Hematopoietic multipotent progenitor cell (in vitro differentiated cells): ENCODE measurements at regions not wholly inside any gene's neighbourhood (a gene's known extent, or its start where the extent isn't known, plus 50 kb on each side); places are given as distances from the start of the nearest gene placed in this dataset.

ENCODE experiments used
- DNase-seq, 3 donors: peaks; one replicate each; pipeline ENCODE4 v3.0.0-alpha.2; 2011 to 2015; ENCODE audit warnings: low read depth in 2 of 3, low spot score in 2 of 3

- DNase-seq = no peak
Observed at GRCh38 chr2:120579916-120580685, 155.6 kb upstream of the GLI2 start.

DNA sequence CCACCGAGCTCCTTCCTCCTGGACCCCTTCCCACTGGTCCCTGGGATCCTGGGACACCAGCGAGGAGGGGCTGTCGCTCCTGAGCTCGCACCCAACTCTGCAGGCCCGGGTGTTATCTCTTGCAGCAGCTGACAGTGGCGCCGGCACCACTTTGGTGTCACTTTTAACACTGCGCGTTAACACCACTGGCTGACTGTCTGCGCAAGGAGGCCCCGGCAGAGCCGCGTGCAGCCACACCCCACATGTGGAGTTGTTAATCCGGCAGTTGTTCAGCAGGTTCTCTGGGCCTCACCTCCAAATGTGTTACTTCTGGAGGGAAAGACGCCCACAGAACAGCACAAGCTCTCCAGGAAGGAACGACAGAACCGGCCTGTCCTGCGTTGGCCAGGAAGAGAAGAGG, 155.0 kb upstream of the GLI2 start:
- no peak for DNase-seq

DNA sequence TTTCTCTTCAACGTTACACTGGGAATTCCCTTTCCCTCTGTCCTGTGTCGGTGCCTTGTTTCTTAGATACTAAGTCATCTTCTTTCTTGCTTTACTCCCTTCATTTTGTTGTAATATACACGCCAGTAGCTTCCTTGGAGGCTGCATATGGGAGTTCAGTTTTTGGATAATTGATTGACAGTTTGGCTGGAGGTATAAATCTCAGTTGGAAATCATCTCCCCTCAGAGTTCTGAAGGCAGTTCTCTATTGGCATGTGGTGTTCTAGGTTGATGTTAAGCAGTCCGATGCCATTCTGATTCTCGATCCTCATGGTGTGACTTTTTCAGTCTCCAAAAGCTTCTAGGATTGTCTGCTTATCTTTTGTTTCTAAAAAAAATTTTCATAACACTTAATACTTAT, 152.5 kb upstream of the GLI2 start:
- DNase-seq = no peak

- DNase-seq = no peak
Observed at GRCh38 chr2:120583851-120584570, 151.7 kb upstream of the GLI2 start.

DNA sequence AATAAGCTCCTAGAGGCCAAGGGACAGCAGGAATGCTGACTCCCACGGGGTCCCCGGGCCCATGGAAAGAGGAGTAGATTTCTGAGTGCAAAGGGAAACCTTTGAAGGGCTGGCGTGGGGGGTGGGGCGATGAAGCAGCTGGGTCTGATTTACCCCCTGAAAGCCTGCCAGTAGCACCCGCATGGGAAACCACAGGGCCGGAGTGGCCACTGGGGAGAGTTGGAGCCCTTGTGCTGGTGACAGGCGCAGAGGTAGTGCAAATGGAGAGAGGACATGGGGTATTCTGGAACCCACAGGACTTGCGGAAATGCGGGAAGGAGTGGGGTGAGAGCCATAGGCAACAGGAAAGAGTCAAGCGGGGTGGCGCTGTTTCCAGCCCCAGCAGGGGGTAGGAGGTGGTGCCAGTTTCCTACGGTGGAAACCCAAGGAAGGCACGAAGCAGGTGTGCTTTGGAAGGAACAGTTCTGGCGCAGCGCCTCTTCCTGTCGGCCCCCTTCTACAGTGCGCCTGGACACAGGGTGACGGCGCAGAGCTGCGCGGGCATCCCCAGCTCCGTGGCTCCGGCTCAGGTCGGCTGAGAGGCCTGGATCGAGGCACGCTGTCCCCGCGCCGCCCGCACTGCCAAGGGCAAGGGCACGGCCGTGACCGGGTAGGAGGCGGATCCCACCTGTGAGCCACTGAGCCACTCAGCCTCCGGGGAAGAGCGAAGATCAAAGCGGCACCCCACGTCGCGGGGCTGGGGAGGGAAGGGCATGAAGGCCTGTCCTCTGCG, 149.0 kb upstream of the GLI2 start:
- peak in 1 of 3 donors; percentile 9 for DNase-seq

DNA sequence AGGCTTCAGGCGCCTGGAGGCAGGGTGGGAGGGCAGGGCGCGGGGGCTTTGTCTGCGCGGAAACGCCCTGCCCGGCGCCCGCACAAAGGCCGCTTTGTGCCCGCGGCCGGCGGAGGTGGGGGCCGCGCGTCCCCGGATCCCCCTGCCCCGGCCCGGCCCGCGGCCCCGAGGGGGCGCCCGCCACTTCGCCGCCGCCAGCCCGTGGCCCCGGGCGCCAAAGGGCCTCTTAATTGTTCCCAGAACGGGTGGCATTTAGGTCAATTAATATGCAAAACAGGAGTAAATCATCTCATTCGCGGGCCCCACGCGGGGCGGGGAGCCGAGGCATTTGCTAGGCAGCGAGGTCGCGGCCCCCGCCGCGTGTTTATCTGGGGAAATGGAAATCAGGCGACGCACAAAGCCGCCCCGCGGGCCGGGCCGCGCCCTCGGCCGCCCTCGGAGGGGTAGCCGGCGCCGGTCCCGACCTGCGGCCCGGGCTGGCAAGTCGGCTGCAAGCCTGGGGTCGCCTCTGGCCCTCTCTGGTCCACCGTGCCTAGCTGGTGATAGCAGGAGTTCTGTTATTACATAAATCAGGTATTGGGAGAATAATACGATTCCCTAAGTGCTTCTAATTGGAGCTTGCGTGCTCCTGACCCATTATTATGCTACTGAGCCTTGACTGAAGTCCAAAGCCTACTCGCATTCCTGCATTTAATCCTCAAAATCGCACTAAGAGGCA, 148.2 kb upstream of the GLI2 start:
- no peak for DNase-seq

DNA sequence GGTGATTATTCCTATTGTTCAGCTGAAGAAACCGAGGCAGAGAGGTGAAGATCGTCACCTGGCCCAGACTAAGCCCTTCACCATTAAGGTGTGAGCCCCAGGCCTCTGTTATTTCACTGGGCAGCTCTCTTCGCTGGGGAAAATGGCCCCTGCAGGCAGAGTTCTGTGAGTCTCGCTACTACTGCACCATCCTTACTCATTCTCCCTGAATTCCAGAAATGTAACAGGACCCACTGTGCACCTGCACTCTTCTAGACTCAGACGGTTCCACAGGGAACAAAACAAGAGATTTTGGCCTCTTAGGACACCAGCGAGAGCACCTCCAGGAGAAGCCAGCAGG, 147.7 kb upstream of the GLI2 start:
- DNase-seq = no peak

DNA sequence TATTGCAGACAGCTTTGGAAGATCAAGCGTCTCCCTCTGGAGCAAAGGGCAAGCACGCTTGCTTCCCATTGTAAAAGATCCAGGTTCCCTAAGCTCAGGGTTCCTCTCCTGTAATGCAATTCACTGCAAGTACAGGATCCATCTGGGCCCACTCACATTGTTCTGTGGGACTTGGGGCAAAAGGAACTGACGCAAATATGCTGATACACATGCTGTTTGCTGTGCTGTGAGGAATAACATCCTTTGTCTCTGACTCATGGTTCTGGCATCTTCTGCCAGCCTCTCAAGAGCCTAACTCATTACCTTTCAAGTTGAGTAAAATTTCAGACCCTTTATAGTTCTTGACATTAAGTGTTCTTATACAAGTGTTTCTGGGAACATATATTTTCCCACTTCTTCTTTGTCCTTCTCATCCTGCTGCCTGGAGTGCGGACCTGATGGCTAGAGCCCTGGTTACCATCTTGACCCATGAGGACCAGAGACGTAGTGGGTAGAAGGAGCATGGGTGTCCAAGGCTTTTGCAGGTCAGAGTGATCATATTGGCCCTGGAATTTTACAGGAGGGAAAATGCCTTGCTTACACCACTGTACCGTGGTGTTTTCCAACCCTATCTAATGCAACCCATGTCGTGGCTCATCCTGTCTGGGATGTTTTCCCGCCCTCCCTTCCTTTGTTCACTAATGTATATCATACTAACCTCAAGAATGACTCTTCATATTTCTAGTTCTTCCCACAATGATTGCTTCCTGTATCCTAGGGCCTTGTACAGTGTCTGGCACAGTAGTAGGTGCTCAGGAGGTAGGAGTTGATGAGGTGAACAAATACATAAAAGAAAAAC, 145.7 kb upstream of the GLI2 start:
- no peak for DNase-seq

GRCh38 chr2:120590841-120591240, 144.8 kb upstream of the GLI2 start:
- DNase-seq = no peak

- no peak for DNase-seq
Observed at GRCh38 chr2:120591572-120591971, 144.1 kb upstream of the GLI2 start.

DNA sequence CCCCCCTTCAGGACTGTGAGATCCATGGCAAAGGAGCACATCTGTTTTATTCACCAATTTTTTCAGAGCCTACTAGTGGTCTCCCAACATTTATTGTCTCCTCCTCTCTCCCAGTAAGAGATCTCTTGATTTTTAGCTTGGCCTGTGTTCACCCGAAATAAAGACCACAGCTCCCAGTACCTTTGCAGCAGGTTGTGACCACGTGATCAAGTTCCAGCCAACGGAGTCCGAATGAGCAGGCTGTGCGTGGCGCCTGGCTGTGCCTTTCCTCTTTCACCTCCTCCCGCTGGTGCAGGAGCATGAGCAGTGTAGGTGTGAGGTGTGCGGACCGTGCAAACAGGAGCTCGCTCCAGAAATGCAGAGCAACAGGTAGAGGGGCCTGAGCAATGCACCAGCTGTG, 143.6 kb upstream of the GLI2 start:
- no peak for DNase-seq

- DNase-seq = no peak
Observed at GRCh38 chr2:120593921-120594686, 141.6 kb upstream of the GLI2 start.

DNA sequence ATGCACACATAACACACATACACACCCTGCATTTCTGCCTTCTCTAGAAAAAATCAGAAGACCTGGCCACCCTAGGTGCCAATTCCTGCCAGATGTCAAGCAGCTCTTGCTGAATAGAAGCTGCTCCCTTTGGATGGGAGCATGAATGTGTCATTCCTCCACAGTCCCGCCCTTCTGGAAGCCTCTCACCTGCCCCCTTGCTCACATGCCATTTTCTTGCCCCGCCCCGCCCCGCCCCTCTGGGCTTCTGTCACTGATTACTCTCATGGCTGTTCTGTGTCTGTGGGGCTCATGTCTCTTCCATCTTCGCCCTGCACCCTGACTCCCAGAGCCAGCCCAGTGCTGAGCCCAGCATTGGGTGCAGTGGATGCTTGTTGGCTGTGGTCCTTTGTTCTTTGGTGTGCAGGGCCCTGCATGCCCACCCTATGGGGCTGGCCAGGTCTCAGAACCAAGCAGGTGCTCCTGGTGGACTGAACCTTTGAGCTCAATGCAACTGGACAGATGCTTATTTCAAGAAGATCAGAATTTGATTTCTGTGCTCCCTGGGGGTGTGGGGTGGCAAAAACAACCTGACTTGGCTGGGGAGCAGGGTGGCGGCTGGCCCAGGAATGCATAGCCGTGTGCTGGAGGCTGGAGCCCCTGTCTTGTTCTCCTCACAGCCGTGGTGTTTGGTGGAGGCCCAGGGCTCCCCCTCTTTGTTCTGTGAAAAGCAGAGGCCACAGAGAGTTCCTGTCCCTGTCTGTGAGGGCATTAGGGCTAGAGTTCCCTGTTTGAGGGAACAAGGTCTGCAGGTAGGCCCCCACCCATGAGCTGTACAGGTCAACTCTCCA, 140.6 kb upstream of the GLI2 start:
- DNase-seq = no peak

DNA sequence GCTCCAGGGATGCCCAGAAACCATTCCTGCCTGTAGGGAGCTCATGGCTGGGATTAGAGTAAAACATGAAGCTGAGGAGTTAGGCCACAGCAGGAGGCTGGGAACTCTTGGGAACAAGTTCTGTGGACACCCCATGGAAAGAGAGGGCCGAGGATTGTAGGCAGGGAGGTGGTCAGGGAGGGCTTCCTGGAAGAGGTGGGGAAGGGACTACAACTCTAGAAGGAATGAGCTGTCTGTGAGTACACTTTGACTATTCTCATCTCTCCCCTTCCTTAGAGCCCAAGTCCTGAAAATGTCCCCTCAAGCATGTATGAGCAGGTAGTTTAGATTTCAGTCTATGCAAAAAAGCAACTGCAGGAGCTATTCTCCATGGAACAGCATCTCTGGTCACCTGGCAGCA, 139.9 kb upstream of the GLI2 start:
- DNase-seq = no peak

DNA sequence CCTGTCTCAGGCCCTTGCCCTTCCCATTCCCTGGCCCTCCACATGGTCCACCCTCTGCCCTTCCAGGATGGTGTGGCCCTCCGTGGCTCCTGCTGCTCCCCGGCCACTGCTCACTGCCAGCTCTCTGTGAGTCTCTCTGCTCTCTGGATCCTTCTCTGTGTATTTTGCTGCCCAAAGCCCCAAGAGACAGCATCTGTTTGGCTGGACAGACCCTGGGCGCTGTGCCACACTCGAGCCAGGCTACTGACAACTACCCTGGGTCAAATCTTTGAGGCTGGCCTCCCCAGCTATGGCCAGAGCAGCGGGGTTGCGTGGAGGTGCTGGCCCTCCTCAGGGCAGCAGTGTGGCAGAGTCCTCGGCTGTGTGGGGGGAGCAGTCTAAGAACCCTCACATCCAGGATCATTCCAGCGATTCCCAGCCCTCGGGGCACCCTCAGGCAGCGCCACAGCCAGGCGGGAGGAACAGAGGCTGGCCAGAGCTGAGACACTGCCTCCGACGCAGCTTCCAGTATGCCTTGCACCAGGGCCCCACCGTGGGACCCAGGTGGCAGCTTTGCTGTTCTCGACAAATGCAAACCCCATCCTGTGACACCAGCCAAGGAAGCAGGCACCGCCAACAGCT, 139.4 kb upstream of the GLI2 start:
- DNase-seq = no peak

DNA sequence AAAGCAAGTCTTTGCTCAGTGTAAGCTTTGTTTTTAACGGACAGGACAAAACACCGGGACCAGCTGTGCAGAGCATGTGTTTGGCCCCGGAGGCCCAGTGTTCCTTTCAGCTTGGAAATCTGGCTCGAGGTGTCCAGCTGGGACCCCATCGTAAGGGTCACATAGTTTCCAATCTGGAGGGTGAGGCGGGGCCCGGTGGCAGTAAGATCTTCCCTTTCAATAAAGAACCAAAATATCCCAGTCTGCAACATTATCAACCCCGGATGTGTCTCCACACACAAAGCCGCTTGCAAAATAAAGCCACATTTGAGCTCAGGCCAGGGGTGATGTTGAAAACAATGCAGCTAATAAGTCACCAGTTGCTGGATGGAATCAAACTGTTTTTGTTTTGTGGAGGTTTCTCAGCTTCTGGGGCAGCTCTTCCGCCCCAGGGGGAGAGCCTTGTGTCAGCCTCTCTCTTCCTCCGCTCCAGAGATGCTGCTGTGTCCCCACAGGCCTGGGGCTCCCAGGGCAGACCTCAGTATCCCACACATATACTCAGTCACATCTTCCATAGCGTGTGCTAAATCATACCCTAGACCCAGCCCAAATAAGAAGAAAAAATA, 138.6 kb upstream of the GLI2 start:
- no peak for DNase-seq

- DNase-seq = no peak
Observed at GRCh38 chr2:120597595-120598193, 138.0 kb upstream of the GLI2 start.
